HG02623 (cell line): ENCODE measurements at regions not wholly inside any gene's neighbourhood (a gene's known extent, or its start where the extent isn't known, plus 50 kb on each side); places are given as distances from the start of the nearest gene placed in this dataset.

Experiments used
- ATAC-seq: cut with Tn5 transposase; IDR thresholded peaks from one replicate; pipeline ENCODE4 v1.9.1; 2021; ENCODE audit warnings: moderate library complexity; ENCODE audit not compliant: unreplicated experiment

GRCh38 chr1:38581396-38581795 lies 278.2 kb downstream of the RRAGC start:
- ATAC-seq, result no peak

- ATAC-seq, result no peak
Observed at GRCh38 chr1:38580594-38580993, 279.0 kb downstream of the RRAGC start.

GRCh38 chr1:38579056-38579455 lies 280.5 kb downstream of the RRAGC start:
- ATAC-seq, result no peak

GRCh38 chr1:38578271-38578951 lies 281.2 kb downstream of the RRAGC start:
- ATAC-seq, result no peak

GRCh38 chr1:38577937-38578270 lies 281.7 kb downstream of the RRAGC start:
- no peak for ATAC-seq

- no peak for ATAC-seq
Observed at GRCh38 chr1:38577385-38577784, 282.2 kb downstream of the RRAGC start.

- ATAC-seq, result no peak
Observed at GRCh38 chr1:38576241-38576640, 283.3 kb downstream of the RRAGC start.

GRCh38 chr1:38571726-38572125 lies 287.8 kb downstream of the RRAGC start:
- no peak for ATAC-seq

- ATAC-seq, result no peak
Observed at GRCh38 chr1:38570657-38570975, 289.0 kb downstream of the RRAGC start.

GRCh38 chr1:38569932-38570656 lies 289.5 kb downstream of the RRAGC start:
- ATAC-seq, result no peak

- ATAC-seq, result no peak
Observed at GRCh38 chr1:38568061-38568857, 291.3 kb downstream of the RRAGC start.

GRCh38 chr1:38567401-38567800 lies 292.2 kb downstream of the RRAGC start:
- ATAC-seq, result no peak

GRCh38 chr1:38565020-38565491 lies 294.5 kb downstream of the RRAGC start:
- no peak for ATAC-seq

GRCh38 chr1:38563942-38564735 lies 295.4 kb downstream of the RRAGC start:
- no peak for ATAC-seq

- ATAC-seq, result no peak
Observed at GRCh38 chr1:38561725-38562124, 297.8 kb downstream of the RRAGC start.

- ATAC-seq, result no peak
Observed at GRCh38 chr1:38561110-38561509, 298.5 kb downstream of the RRAGC start.

- no peak for ATAC-seq
Observed at GRCh38 chr1:38560457-38560856, 299.1 kb downstream of the RRAGC start.

GRCh38 chr1:38559446-38560165 lies 300.0 kb downstream of the RRAGC start:
- peak; percentile 50 for ATAC-seq

- ATAC-seq, result peak; percentile 27
Observed at GRCh38 chr1:38558500-38559445, 300.8 kb downstream of the RRAGC start.
